GM23338 (cell line): ENCODE measurements at regions not wholly inside any gene's neighbourhood (a gene's known extent, or its start where the extent isn't known, plus 50 kb on each side); places are given as distances from the start of the nearest gene placed in this dataset.

ENCODE experiments used
- CREB1 ChIP-seq: fragments of 250-450 bp; sonication (Bioruptor Pico); IDR thresholded peaks from 2 replicates; pipeline ENCODE4 v1.5.0; 2020; ENCODE audit warnings: low read depth, mild to moderate bottlenecking, moderate library complexity
- CTCF ChIP-seq, 2 experiments: fragments of 200-600 bp in 1 of 2; sonication (generic) in 1 of 2; conservative IDR thresholded peaks; 2 replicates each; pipeline versions ENCODE4 v1.5.1 to v1.6.1; 2016 to 2017; ENCODE audit warnings: antibody characterized with exemption in 2 of 2, low read depth in 2 of 2, mild to moderate bottlenecking in 2 of 2, moderate library complexity in 1 of 2
- EZH2 ChIP-seq: fragments of 200-600 bp; sonication (generic); IDR thresholded peaks from one replicate; pipeline ENCODE4 v1.8.0; 2017; ENCODE audit warnings: antibody characterized with exemption, mild to moderate bottlenecking, low read depth; ENCODE audit not compliant: unreplicated experiment
- EZH2phosphoT487 ChIP-seq: fragments of 200-600 bp; sonication (generic); IDR thresholded peaks from one replicate; pipeline ENCODE4 v1.8.1; 2018; ENCODE audit warnings: antibody characterized with exemption; ENCODE audit not compliant: unreplicated experiment
- JUNB ChIP-seq: IDR thresholded peaks from one replicate; pipeline ENCODE4 v1.6.1; 2016; ENCODE audit warnings: antibody characterized with exemption; ENCODE audit not compliant: unreplicated experiment
- POLR2AphosphoS5 ChIP-seq: IDR thresholded peaks from 2 replicates; pipeline ENCODE4 v1.6.1; 2016; ENCODE audit warnings: antibody characterized with exemption, low read depth
- REST ChIP-seq: IDR thresholded peaks from one replicate; pipeline ENCODE4 v1.6.1; 2018; ENCODE audit warnings: antibody characterized with exemption; ENCODE audit not compliant: unreplicated experiment
- STAT1 ChIP-seq: IDR thresholded peaks from one replicate; pipeline ENCODE4 v1.6.1; 2016; ENCODE audit warnings: antibody characterized with exemption; ENCODE audit not compliant: unreplicated experiment
- ZNF114 ChIP-seq: fragments of 250-450 bp; sonication (Bioruptor Pico); IDR thresholded peaks from 2 replicates; pipeline ENCODE4 v1.5.0; 2020; ENCODE audit warnings: mild to moderate bottlenecking, moderate library complexity

- TF ChIP-seq CTCF (conservative IDR thresholded peaks at IDR 0.05; ENCODE audit: low read depth in 2 of 2) (no peak), POLR2AphosphoS5 (no peak), CREB1 (CRISPR knock-in tag) (no peak), ZNF114 (CRISPR knock-in tag) (no peak), REST (no peak), EZH2 (no peak), JUNB (no peak), EZH2phosphoT487 (no peak), STAT1 (no peak)
Measured at GRCh38 chr6:140992678-140993077, 1140.0 kb upstream of the GJE1 start.
